ENCODE measurements at regions not wholly inside any gene's neighbourhood (a gene's known extent, or its start where the extent isn't known, plus 50 kb on each side); places are given as distances from the start of the nearest gene placed in this dataset.

DNA sequence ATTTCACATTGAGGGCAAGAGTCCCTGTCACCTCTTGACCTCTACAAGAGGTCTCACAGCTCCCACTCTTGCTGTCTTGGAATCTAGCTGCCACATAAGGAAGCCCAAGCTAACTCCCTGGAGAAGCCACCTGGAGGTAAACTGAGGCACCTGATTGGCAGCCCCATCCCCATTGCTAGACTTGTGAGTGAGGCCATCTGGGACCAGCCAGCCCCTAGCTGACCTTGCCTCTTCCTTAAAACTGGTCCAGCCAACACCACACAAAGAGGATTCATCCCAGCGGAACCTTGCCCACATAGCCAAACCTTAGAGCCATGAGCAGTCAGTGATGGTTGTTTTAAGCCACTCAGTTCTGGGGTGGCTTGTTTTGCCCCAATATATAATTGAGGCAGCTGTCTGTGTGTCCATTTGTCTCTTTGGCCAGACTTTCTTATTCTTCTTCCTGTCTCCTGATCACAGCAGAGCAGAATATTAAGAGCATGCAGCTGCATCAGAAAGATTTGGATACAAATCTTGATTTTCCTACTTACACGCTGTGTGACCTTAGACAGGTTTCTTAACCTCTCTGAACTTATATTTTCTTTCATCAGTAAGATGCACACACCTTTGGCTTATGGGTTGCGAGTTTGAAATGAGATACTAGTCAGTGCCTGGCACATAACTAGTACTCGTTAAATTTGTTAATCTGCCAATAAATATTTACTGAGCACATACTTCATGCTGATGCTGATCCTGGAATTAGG is 74.3 kb upstream of the TP53I11 start:
- POLR2A ChIA-PET = interaction anchor here (0.6 to 1.0 kb wide), 2 partner anchors 15 to 18 kb away, joined by 3 read pairs; no protein-coding TSS in a partner anchor
- DNase-seq = no peak
- intact Hi-C loops (cut with micrococcal nuclease) = no loop called here
- H3K4me1 Mint-ChIP-seq (ENCODE audit: low read depth) = peaks cover 10% of the 10 kb centered on the region
- H3K27me3 Mint-ChIP-seq = peaks cover 3% of the 10 kb centered on the region
- H3K27ac Mint-ChIP-seq = no peak overlapping the region
- no peaks in the 10 kb centered on the region for H3K36me3 Mint-ChIP-seq
- CTCF ChIA-PET = interaction anchor here (1.1 kb wide), 1 partner anchor 80 kb away, joined by 4 read pairs; no protein-coding TSS in a partner anchor
- no peak overlapping the region for H3K4me3 Mint-ChIP-seq
- no peaks in the 10 kb centered on the region for H3K9me3 Mint-ChIP-seq

DNA sequence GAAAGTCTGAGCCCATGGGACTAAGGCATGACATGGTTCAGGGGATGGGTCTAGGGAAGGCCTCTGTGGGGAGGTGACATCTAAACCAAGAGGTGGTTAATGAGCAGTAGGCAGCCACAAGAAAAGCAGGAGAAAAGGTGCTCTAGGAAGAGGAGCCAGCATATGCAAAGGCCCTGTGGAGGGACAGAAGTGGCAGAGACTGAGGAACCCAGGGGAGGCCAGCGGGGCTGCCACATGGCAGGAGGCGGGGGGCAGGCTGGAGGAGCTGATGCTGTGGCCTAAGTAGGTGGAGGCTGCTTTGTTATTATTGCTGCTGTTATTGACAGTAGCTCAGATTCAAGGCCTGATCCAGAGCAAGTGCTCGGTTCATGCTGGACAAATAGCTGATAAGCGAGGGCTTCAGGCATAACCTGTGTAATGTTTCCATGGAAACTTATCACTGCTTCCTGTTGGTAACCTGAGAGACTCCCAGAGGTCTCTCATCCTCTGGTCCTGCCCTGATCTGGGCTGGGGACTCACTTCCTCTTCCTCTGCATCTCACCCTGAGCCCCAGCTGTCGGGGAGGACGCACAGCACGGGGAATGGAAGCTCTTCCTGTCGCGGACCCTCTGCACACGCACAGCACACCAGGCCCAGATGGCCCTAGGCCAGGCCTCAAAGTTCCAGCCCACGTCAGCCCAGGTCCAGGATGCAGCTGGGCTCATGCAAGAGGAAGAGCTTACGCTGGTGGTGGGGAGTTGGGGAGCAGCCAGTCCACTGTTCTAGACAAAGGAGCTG is 75.2 kb upstream of the TP53I11 start:
- Mint-ChIP-seq H3K4me1 (ENCODE audit: low read depth) (peaks cover 10% of the 10 kb centered on the region), H3K27ac (no peak overlapping the region), H3K27me3 (no peaks in the 10 kb centered on the region), H3K4me3 (no peak overlapping the region), H3K36me3 (no peaks in the 10 kb centered on the region), H3K9me3 (no peaks in the 10 kb centered on the region)
- peak; percentile 27 for DNase-seq
- intact Hi-C loops (cut with micrococcal nuclease) = no loop called here
- ChIA-PET CTCF (interaction anchor here (1.0 to 1.1 kb wide), 2 partner anchors 79 to 89 kb away, joined by 3 to 4 read pairs; no protein-coding TSS in a partner anchor), POLR2A (interaction anchor here (1.0 kb wide), 1 partner anchor 15 kb away, joined by 3 read pairs; no protein-coding TSS in a partner anchor)

DNA sequence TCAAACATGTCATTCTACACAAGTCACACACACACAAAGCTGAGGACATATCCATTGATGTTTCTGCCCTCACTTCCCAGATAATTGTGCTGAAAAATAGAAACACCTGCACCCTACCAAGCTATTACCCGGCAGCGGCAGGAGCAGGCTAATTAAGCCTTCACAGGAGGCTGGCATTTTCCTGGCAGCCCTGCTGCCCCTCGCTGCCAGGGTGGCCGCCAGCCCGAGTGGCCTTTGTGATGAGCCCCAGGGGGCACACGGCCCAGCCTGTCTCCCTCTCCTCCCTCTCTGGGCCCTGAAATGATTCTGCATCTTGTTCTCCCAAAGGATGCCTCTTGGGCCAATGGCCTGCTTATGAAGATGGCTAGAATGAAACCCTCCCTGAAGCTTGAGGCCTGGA is 76.2 kb upstream of the TP53I11 start:
- Mint-ChIP-seq H3K27ac (no peak overlapping the region), H3K36me3 (no peaks in the 10 kb centered on the region), H3K27me3 (no peaks in the 10 kb centered on the region), H3K4me3 (no peak overlapping the region), H3K4me1 (ENCODE audit: low read depth) (peaks cover 10% of the 10 kb centered on the region), H3K9me3 (no peaks in the 10 kb centered on the region)
- POLR2A ChIA-PET = interaction anchor here (0.9 kb wide), 1 partner anchor 17 kb away, joined by 3 read pairs; no protein-coding TSS in a partner anchor
- CTCF ChIA-PET = interaction anchor here (1.0 kb wide), 1 partner anchor 78 kb away, joined by 3 read pairs; no protein-coding TSS in a partner anchor
- DNase-seq = no peak
- intact Hi-C loops (cut with micrococcal nuclease) = no loop called here

DNA sequence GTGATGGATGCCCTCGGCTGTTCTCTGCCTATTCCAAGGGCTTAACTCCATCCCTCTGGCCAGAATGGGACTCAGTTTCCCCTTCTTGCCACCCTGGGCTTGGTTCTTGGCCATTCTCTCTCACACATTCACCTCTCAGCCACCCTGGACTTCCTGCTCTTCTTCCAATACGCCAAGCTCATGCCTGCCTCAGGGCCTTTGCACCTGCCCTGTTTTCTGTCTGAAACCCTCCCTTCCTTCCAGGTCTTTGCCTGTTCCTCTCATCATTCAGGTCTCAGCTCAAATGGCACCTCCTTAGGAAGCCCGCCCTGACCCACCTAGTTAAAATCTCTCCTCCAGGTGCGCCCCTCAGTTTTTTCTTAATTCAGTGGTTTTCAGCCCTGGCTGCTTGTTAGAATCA is 76.6 kb upstream of the TP53I11 start:
- Mint-ChIP-seq H3K4me1 (ENCODE audit: low read depth) (peaks cover 10% of the 10 kb centered on the region), H3K36me3 (no peaks in the 10 kb centered on the region), H3K4me3 (no peak overlapping the region), H3K27ac (no peak overlapping the region), H3K9me3 (no peaks in the 10 kb centered on the region), H3K27me3 (no peaks in the 10 kb centered on the region)
- POLR2A ChIA-PET = interaction anchor here (0.9 kb wide), 1 partner anchor 17 kb away, joined by 3 read pairs; no protein-coding TSS in a partner anchor
- no peak for DNase-seq
- intact Hi-C loops (cut with micrococcal nuclease) = no loop called here
- CTCF ChIA-PET = interaction anchor here (1.0 to 1.4 kb wide), 2 partner anchors 78 to 344 kb away, joined by 3 read pairs; no protein-coding TSS in a partner anchor

DNA sequence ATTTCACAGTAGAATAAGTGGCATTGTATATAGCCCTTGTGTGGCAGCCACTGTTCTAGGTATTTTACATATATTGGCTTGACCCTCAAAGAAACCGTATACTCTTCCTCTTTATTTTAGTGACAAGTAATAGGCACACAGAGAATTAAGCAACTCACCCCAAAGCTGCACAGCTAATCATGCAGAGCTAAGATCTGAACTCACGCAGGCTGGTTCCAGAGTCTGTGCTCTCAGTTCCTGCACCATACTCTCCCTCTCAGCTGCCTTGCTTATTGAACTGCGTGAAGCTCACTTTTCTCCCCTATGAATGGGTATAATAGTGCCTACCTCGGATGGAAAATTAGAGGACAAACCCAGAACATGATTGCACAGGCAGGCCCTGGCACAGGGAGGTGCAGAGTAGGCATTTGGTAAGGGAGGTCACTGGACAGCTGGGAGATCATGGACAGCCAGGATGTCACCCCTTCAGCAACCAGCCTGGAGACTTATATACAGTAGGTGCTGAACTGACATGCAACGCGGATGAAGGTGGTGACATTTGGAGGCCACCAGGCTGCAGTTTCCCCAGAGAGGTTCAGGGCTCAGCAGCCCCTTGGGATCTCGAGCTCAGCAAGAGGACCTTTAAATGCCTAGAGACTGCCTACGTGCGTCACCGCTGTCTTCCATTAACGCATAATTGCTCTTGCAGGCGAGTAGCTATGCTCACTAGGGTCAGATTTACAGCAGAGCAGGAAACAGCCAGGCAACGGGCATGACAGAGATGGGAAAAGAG is 78.4 kb upstream of the TP53I11 start:
- no peaks in the 10 kb centered on the region for H3K9me3 Mint-ChIP-seq
- H3K27ac Mint-ChIP-seq = no peak overlapping the region

DNA sequence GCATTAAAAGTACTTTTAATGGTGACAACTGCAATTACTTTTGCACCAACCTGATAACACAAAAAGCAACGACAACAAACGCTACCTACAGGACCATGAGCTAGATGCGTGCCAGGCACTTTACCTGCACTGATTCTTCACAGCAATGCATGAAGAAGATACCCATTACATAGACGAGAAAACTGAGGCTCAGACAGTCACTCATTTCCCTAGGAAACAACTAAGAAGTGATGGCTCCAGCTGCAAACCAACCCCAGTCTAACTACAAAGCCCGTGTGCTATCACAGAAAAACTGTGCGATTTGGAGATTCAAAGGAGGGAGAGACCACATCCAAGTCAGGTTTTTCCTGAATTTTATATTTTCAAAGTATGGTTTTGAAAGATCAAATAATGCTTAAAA is 80.1 kb upstream of the TP53I11 start:
- Mint-ChIP-seq H3K36me3 (no peaks in the 10 kb centered on the region), H3K27me3 (no peaks in the 10 kb centered on the region), H3K4me3 (no peak overlapping the region), H3K9me3 (no peaks in the 10 kb centered on the region), H3K27ac (no peak overlapping the region), H3K4me1 (ENCODE audit: low read depth) (peaks cover 5% of the 10 kb centered on the region)
- ChIA-PET POLR2A (no interaction called here), CTCF (interaction anchor here (0.9 to 1.3 kb wide), 3 partner anchors 32 to 104 kb away, joined by 3 to 4 read pairs (median 3); no protein-coding TSS in a partner anchor)
- DNase-seq = no peak
- intact Hi-C loops (cut with micrococcal nuclease) = no loop called here

More for the DNA sequence above, 78.4 kb upstream of the TP53I11 start:
- POLR2A ChIA-PET = no interaction called here
- CTCF ChIA-PET = interaction anchor here (0.9 to 1.3 kb wide), 2 partner anchors 103 to 204 kb away, joined by 3 to 4 read pairs; no protein-coding TSS in a partner anchor
- no peak for DNase-seq
- Mint-ChIP-seq H3K4me3 (no peak overlapping the region), H3K27me3 (no peaks in the 10 kb centered on the region), H3K4me1 (ENCODE audit: low read depth) (peaks cover 10% of the 10 kb centered on the region), H3K36me3 (no peaks in the 10 kb centered on the region)
- intact Hi-C loops (cut with micrococcal nuclease) = no loop called here

DNA sequence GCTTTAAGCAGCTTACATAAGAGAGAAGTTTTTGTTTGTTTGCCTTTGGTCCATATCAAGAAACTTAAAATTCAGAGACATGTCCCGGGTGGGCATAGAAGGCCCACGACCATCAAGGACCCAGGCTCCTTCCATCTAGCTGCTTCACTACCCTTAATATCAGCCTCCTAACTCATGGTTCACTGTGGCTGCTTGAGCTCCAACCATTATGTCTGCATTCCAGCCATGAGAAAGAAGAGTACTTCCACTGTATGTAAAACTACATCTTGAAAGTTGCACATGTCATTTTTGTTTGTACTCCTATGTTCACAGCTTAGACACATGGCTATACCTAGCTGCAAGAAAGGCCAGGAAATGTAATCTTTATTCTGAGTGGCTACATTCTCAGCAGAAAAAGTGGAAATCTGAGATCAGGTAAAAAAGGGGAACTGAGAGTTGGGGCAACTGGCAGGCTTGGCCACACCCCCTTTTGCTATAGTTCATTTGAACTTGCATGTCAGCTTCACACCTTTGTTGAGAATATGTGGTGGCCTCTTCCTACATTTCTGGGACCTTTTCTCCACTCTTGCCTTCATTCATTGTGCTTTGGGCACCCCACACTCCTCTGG is 81.3 kb upstream of the TP53I11 start:
- Mint-ChIP-seq H3K9me3 (no peaks in the 10 kb centered on the region), H3K36me3 (no peaks in the 10 kb centered on the region), H3K27me3 (no peaks in the 10 kb centered on the region), H3K4me3 (no peak overlapping the region), H3K4me1 (ENCODE audit: low read depth) (no peaks in the 10 kb centered on the region), H3K27ac (no peak overlapping the region)
- CTCF ChIA-PET = interaction anchor here (0.9 to 1.3 kb wide), 3 partner anchors 12 to 105 kb away, joined by 3 read pairs; no protein-coding TSS in a partner anchor
- no peak for DNase-seq
- intact Hi-C loops (cut with micrococcal nuclease) = no loop called here
- POLR2A ChIA-PET = no interaction called here

DNA sequence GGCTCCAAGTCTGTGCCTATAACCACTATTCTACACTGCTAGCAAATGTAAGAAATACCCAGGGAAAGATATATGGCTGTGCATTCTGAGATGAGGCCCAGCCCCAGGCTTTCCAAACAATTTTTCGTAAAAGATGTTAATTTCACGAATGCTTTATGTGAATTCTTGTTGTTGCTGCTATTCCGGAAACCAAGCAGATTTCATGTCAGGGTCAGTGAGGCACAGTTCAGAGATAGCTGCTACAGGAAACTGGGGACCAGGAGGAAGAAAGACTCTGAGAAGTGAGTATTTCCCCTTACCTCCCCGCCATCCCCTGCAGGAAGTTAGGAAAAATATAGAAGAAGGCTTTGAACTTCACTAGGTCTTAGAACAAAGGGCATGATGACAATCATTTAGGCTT is 84.7 kb upstream of the TP53I11 start:
- intact Hi-C loops (cut with micrococcal nuclease) = no loop called here
- Mint-ChIP-seq H3K4me1 (ENCODE audit: low read depth) (no peaks in the 10 kb centered on the region), H3K9me3 (peaks cover 15% of the 10 kb centered on the region), H3K27ac (no peak overlapping the region), H3K36me3 (no peaks in the 10 kb centered on the region), H3K27me3 (no peaks in the 10 kb centered on the region), H3K4me3 (no peak overlapping the region)
- ChIA-PET CTCF (no interaction called here), POLR2A (no interaction called here)
- no peak for DNase-seq

DNA sequence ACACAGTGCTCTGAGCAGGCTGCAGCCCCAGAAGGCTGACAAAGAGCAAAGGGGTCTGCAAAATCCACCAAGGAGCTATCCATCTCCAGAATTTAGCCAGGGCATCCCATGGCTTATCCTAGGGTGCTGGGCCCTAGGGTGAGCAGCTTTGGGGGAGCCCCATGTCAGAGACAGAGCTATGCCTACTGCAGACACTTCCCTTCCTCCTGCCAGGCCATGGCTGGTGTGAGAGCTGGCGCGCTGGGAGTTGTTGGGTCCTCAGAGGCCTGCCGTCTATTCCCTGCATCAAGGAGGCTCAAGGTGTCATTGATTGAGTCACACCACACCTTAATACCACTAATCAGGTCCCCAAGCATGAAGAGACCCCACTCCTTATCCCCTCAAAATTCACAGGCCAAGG is 85.3 kb upstream of the TP53I11 start:
- no peaks in the 10 kb centered on the region for H3K4me1 Mint-ChIP-seq (ENCODE audit: low read depth)
- intact Hi-C loops (cut with micrococcal nuclease) = no loop called here
- no peak for DNase-seq

DNA sequence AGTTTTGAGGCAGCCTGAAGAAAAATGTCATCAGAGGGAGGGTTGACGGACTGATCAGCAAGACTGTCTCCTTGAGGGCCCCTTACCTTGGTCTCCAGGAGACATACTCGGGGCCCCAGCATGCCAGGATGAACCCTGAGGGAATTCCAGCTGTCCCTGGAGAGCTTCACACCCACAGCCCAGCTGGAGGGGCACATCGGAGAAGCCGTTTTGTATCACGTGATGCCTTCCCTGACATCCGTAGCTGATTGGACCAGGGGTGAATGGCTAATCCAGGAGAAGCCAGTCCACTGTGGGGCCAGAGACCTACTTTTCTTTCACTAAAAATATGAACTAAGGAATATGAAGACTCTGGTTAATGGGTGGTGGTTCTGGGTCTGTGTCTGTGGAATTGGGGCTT is 86.0 kb upstream of the TP53I11 start:
- Mint-ChIP-seq H3K36me3 (no peaks in the 10 kb centered on the region), H3K27me3 (no peaks in the 10 kb centered on the region), H3K4me3 (no peak overlapping the region), H3K27ac (no peak overlapping the region), H3K4me1 (ENCODE audit: low read depth) (no peaks in the 10 kb centered on the region), H3K9me3 (peaks cover 15% of the 10 kb centered on the region)
- POLR2A ChIA-PET = interaction anchor here (0.6 kb wide), 1 partner anchor 531 kb away, joined by 3 read pairs; no protein-coding TSS in a partner anchor
- CTCF ChIA-PET = interaction anchor here (2.1 kb wide), 1 partner anchor 68 kb away, joined by 5 read pairs; no protein-coding TSS in a partner anchor
- DNase-seq = no peak
- intact Hi-C loops (cut with micrococcal nuclease) = no loop called here

More for the DNA sequence above, 85.3 kb upstream of the TP53I11 start:
- Mint-ChIP-seq H3K4me3 (no peak overlapping the region), H3K36me3 (no peaks in the 10 kb centered on the region), H3K27me3 (no peaks in the 10 kb centered on the region), H3K9me3 (peaks cover 15% of the 10 kb centered on the region), H3K27ac (no peak overlapping the region)
- CTCF ChIA-PET = no interaction called here
- POLR2A ChIA-PET = no interaction called here

DNA sequence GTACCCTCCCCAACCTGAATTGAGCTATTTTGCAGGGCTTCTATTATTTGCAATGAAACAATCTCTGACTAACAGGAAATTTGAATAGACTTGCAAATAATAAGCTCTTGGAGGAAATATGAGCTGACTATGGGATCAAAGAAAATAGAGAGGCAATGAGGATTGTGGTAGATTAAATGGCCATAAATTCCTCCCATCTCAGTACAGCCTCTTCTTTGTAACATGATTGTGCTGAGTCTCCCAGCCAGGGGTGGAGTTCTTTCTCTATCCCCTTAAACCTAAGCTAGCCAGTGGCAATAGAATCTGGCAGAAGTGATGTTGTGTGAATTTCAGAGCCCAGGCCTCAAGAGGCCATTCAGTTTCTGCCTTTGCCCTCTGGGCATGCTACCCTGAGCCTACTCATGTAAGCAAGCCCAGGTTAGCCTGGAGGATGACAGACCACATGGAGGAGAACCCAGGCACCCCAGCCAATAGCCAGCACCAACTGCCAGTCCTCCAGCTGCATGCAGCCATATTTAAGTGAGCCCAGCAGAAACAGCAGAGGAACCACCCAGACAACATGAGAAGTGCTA is 86.8 kb upstream of the TP53I11 start:
- CTCF ChIA-PET = interaction anchor here (2.1 kb wide), 1 partner anchor 67 kb away, joined by 5 read pairs; no protein-coding TSS in a partner anchor
- H3K9me3 Mint-ChIP-seq = peaks cover 15% of the 10 kb centered on the region
- no peak overlapping the region for H3K4me3 Mint-ChIP-seq
- H3K4me1 Mint-ChIP-seq (ENCODE audit: low read depth) = no peaks in the 10 kb centered on the region
- H3K27me3 Mint-ChIP-seq = no peaks in the 10 kb centered on the region
- H3K36me3 Mint-ChIP-seq = no peaks in the 10 kb centered on the region
- POLR2A ChIA-PET = no interaction called here
- no peak for DNase-seq
- intact Hi-C loops (cut with micrococcal nuclease) = no loop called here
- no peak overlapping the region for H3K27ac Mint-ChIP-seq

All from activated CD4-positive, alpha-beta memory T cell treated with anti-CD3 and anti-CD28 coated beads for 36 hours (primary cell).